H1 (cell line): ENCODE measurements at regions not wholly inside any gene's neighbourhood (a gene's known extent, or its start where the extent isn't known, plus 50 kb on each side); places are given as distances from the start of the nearest gene placed in this dataset.

Experiments used
- ASH2L ChIP-seq: fragments of 200-600, 300-600 bp; sonication (generic); IDR thresholded peaks from one replicate; pipeline ENCODE4 v1.7.1; 2017; ENCODE audit warnings: low read length
- BRCA1 ChIP-seq: IDR thresholded peaks from 2 replicates; pipeline ENCODE4 v1.6.1; 2012; ENCODE audit warnings: low read depth, low read length, improper control_type of control experiment
- KDM1A ChIP-seq: fragments of 200-600, 300-600 bp; sonication (generic); IDR thresholded peaks from 2 replicates; pipeline ENCODE4 v1.7.1; 2016; ENCODE audit warnings: mild to moderate bottlenecking, low read length, borderline replicate concordance
- POU5F1 ChIP-seq: IDR thresholded peaks from 2 replicates; pipeline ENCODE4 v1.6.1; 2011; ENCODE audit warnings: low read depth, mild to moderate bottlenecking, low read length, moderate library complexity
- RXRA ChIP-seq: IDR thresholded peaks from 2 replicates; pipeline ENCODE4 v1.6.1; 2011; ENCODE audit warnings: low read depth, mild to moderate bottlenecking, low read length, moderate library complexity; ENCODE audit not compliant: insufficient read depth
- SIN3A ChIP-seq, 2 experiments: IDR thresholded peaks in 1 of 2; conservative IDR thresholded peaks in 1 of 2; 2 replicates each; pipeline ENCODE4 v1.6.1; 2011 to 2012; ENCODE audit warnings: low read length in 2 of 2, improper control_type of control experiment in 1 of 2, low read depth in 1 of 2, mild to moderate bottlenecking in 1 of 2
- SP1 ChIP-seq: IDR thresholded peaks from 2 replicates; pipeline ENCODE4 v1.6.1; 2011; ENCODE audit warnings: low read depth, low read length
- SP2 ChIP-seq: IDR thresholded peaks from 2 replicates; pipeline ENCODE4 v1.6.1; 2012; ENCODE audit warnings: mild to moderate bottlenecking, low read length, inconsistent platforms
- TAF1 ChIP-seq: IDR thresholded peaks from 2 replicates; pipeline ENCODE4 v1.6.1; 2011; ENCODE audit warnings: mild to moderate bottlenecking, low read depth, low read length
- TCF12 ChIP-seq: IDR thresholded peaks from 2 replicates; pipeline ENCODE4 v1.6.1; 2011; ENCODE audit warnings: low read depth, mild to moderate bottlenecking, low read length

DNA sequence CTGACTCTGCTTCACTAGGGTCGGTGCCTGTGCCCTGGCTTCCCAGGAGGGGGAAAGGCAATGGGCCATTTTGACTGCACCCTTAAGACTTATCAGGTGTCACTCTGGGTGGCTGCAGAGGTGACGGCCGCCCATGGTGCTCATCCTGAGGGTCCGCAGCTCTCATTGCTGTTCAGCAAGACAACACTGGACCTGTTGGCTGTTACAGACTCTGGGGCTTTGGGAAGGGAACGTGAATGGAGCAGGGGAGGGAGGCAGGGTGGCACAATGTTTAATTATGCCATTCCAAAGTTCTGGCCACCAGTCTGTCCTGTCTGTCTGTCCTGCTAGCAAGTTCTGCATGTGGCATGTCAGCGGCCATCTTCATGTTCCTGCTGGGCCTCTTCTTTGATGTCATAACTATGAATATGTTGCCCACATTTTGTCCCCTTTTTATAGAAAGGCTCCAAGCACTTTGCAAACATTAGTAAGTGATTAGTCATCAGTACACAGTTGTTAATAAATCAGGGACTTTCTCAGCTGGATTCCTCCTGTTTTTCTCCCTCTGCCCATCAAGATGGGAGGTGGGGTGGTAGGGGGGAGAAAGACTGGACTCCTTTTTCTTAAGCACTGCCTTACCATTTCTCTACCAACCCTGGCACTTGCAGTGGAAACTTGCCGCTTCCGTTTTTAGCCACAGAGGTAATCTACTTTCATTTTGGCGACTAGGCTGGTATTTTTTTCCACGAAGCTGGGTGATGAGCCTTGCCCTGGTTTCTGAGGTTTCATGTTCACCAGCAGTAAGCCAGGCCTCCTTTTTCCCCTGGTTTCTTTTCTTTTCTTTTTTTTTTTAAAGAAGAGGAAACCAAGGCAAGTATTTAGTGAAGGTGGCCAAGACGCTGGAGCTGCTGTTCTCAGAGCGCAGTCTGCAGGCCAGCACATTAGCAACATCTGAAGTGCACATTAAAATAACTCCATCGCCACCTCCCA, 88.6 kb upstream of the TRIM2 start (continued):
- no peak for TF ChIP-seq BRCA1
- no peak for TF ChIP-seq SP2
- no peak for TF ChIP-seq TCF12
- TF ChIP-seq TAF1 = no peak
- TF ChIP-seq SIN3A (conservative IDR thresholded peaks at IDR 0.05 in 1 of 2, IDR thresholded peaks at IDR 0.05 in 1 of 2; ENCODE audit: low read depth in 1 of 2, low read length in 2 of 2) = no peak
- TF ChIP-seq RXRA = no peak
- no peak for TF ChIP-seq KDM1A
- no peak for TF ChIP-seq ASH2L
- no peak for TF ChIP-seq SP1
- no peak for TF ChIP-seq POU5F1
